GM23338 (cell line): ENCODE measurements at regions not wholly inside any gene's neighbourhood (a gene's known extent, or its start where the extent isn't known, plus 50 kb on each side); places are given as distances from the start of the nearest gene placed in this dataset.
A peak's percentile ranks its signal among the peaks of the same experiment; 100 is the strongest.

Experiments used
- ATAC-seq: fragments of 200-7000 bp; cut with Tn5 transposase; 3 replicates; pipeline ENCODE4 v1.9.1; 2020
- DNase-seq: peaks from one replicate; pipeline ENCODE4 v3.0.0-alpha.2; 2015; ENCODE audit warnings: low spot score
- H2AFZ ChIP-seq: fragments of 200-600 bp; sonication (generic); 2 replicates; pipeline ENCODE4 v1.8.0; 2016; ENCODE audit warnings: antibody characterized with exemption, mild to moderate bottlenecking, moderate library complexity
- H3F3A ChIP-seq: fragments of 200-600 bp; sonication (generic); replicated peaks from 2 replicates; pipeline ENCODE4 v1.8.0; 2017; ENCODE audit warnings: antibody characterized with exemption, mixed run types, low read depth
- H3K27ac ChIP-seq: fragments of 200-600 bp; sonication (generic); 2 replicates; pipeline ENCODE4 v1.6.1; 2016; ENCODE audit warnings: low read depth
- H3K27me3 ChIP-seq: fragments of 200-600 bp; sonication (generic); 2 replicates; pipeline ENCODE4 v1.8.0; 2016; ENCODE audit warnings: mild to moderate bottlenecking, mixed run types, moderate library complexity; ENCODE audit not compliant: insufficient read depth
- H3K36me3 ChIP-seq: fragments of 200-600 bp; sonication (generic); 2 replicates; pipeline ENCODE4 v1.8.0; 2016; ENCODE audit warnings: mild to moderate bottlenecking; ENCODE audit not compliant: insufficient read depth
- H3K4me1 ChIP-seq: fragments of 200-600 bp; sonication (generic); 2 replicates; pipeline ENCODE4 v1.8.0; 2016; ENCODE audit warnings: mild to moderate bottlenecking, moderate library complexity; ENCODE audit not compliant: insufficient read depth
- H3K4me2 ChIP-seq: fragments of 200-600 bp; sonication (generic); 2 replicates; pipeline ENCODE4 v1.7.1; 2017; ENCODE audit warnings: mixed run types
- H3K4me3 ChIP-seq: fragments of 200-600 bp; sonication (generic); 2 replicates; pipeline ENCODE4 v1.6.1; 2016; ENCODE audit warnings: mixed run types
- H3K79me2 ChIP-seq: fragments of 200-600 bp; sonication (generic); replicated peaks from 2 replicates; pipeline ENCODE4 v1.8.0; 2017; ENCODE audit warnings: mild to moderate bottlenecking; ENCODE audit not compliant: insufficient read depth
- H3K9me2 ChIP-seq: fragments of 200-600 bp; sonication (generic); 2 replicates; pipeline ENCODE4 v1.8.0; 2017; ENCODE audit not compliant: insufficient read depth
- H4K20me1 ChIP-seq: fragments of 200-600 bp; sonication (generic); replicated peaks from 2 replicates; pipeline ENCODE4 v1.8.0; 2017; ENCODE audit warnings: mild to moderate bottlenecking; ENCODE audit not compliant: insufficient read depth
- H3K27ac Mint-ChIP-seq: 2 replicates; pipeline ENCODE4 v1.8.0; 2020; ENCODE audit warnings: inconsistent platforms, mild to moderate bottlenecking, moderate library complexity, mixed read lengths
- H3K27me3 Mint-ChIP-seq: 3 replicates; pipeline ENCODE4 v1.8.0; 2022; ENCODE audit warnings: low read depth, mild to moderate bottlenecking, moderate library complexity, mixed read lengths, inconsistent platforms; ENCODE audit not compliant: insufficient read depth, poor library complexity
- H3K36me3 Mint-ChIP-seq: 3 replicates; pipeline ENCODE4 v1.8.0; 2021; ENCODE audit warnings: low read depth, mild to moderate bottlenecking, inconsistent platforms, moderate library complexity, mixed read lengths
- H3K4me1 Mint-ChIP-seq: 3 replicates; pipeline ENCODE4 v1.8.0; 2020; ENCODE audit warnings: mild to moderate bottlenecking, inconsistent platforms, mixed read lengths
- H3K4me3 Mint-ChIP-seq: 3 replicates; pipeline ENCODE4 v1.8.0; 2021; ENCODE audit warnings: moderate library complexity, mild to moderate bottlenecking, inconsistent platforms, mixed read lengths
- H3K9me3 Mint-ChIP-seq: 3 replicates; pipeline ENCODE4 v1.8.0; 2020; ENCODE audit warnings: moderate library complexity, mild to moderate bottlenecking, inconsistent platforms, mixed read lengths
- CREB1 ChIP-seq: fragments of 250-450 bp; sonication (Bioruptor Pico); IDR thresholded peaks from 2 replicates; pipeline ENCODE4 v1.5.0; 2020; ENCODE audit warnings: low read depth, mild to moderate bottlenecking, moderate library complexity
- JUNB ChIP-seq: IDR thresholded peaks from one replicate; pipeline ENCODE4 v1.6.1; 2016; ENCODE audit warnings: antibody characterized with exemption; ENCODE audit not compliant: unreplicated experiment
- NANOG ChIP-seq: IDR thresholded peaks from 2 replicates; pipeline ENCODE4 v1.6.1; 2016; ENCODE audit warnings: antibody characterized with exemption, borderline replicate concordance
- STAT1 ChIP-seq: IDR thresholded peaks from one replicate; pipeline ENCODE4 v1.6.1; 2016; ENCODE audit warnings: antibody characterized with exemption; ENCODE audit not compliant: unreplicated experiment
- ZNF331 ChIP-seq: fragments of 250-450 bp; sonication (Bioruptor Pico); IDR thresholded peaks from 2 replicates; pipeline ENCODE4 v1.5.0; 2020; ENCODE audit warnings: low read depth, mild to moderate bottlenecking, moderate library complexity
- ZNF462 ChIP-seq: fragments of 250-450 bp; sonication (Bioruptor Pico); IDR thresholded peaks from 2 replicates; pipeline ENCODE4 v1.5.0; 2020; ENCODE audit warnings: mild to moderate bottlenecking, moderate library complexity
- TF ChIP-seq, protein P1 (sequence below), 2 experiments: fragments of 200-600 bp in 1 of 2; sonication (generic) in 1 of 2; conservative IDR thresholded peaks; 2 replicates each; pipeline versions ENCODE4 v1.5.1 to v1.6.1; 2016 to 2017; ENCODE audit warnings: antibody characterized with exemption in 2 of 2, low read depth in 2 of 2, mild to moderate bottlenecking in 2 of 2, moderate library complexity in 1 of 2

- no peaks in the 10 kb centered on the region for H3K27me3 ChIP-seq
- no peak overlapping the region for H3K27ac ChIP-seq
- H2AFZ ChIP-seq: no peak overlapping the region
- H3K27ac Mint-ChIP-seq: no peak overlapping the region
- H3K36me3 Mint-ChIP-seq: no peaks in the 10 kb centered on the region
- H3K4me2 ChIP-seq: no peak overlapping the region
- H4K20me1 ChIP-seq: no peaks in the 10 kb centered on the region
- no peaks in the 10 kb centered on the region for H3F3A ChIP-seq
- TF ChIP-seq NANOG: no peak
- TF ChIP-seq, protein P1, sequence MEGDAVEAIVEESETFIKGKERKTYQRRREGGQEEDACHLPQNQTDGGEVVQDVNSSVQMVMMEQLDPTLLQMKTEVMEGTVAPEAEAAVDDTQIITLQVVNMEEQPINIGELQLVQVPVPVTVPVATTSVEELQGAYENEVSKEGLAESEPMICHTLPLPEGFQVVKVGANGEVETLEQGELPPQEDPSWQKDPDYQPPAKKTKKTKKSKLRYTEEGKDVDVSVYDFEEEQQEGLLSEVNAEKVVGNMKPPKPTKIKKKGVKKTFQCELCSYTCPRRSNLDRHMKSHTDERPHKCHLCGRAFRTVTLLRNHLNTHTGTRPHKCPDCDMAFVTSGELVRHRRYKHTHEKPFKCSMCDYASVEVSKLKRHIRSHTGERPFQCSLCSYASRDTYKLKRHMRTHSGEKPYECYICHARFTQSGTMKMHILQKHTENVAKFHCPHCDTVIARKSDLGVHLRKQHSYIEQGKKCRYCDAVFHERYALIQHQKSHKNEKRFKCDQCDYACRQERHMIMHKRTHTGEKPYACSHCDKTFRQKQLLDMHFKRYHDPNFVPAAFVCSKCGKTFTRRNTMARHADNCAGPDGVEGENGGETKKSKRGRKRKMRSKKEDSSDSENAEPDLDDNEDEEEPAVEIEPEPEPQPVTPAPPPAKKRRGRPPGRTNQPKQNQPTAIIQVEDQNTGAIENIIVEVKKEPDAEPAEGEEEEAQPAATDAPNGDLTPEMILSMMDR (conservative IDR thresholded peaks at IDR 0.05; ENCODE audit: low read depth in 2 of 2): peak; percentile 26 to 29; a peak in 3 of 4 replicates
- ATAC-seq (no peak), DNase-seq (peak; percentile 18)
- peaks cover 6% of the 10 kb centered on the region; the same call in 1 of the 2 replicates for H3K9me2 ChIP-seq
- H3K4me1 Mint-ChIP-seq: peaks cover 20% of the 10 kb centered on the region
- no peaks in the 10 kb centered on the region for H3K79me2 ChIP-seq
- peaks cover 8% of the 10 kb centered on the region; the same call in 1 of the 2 replicates for H3K4me1 ChIP-seq
- H3K4me3 ChIP-seq: no peak overlapping the region
- no peaks in the 10 kb centered on the region for H3K9me3 Mint-ChIP-seq
- no peak overlapping the region for H3K4me3 Mint-ChIP-seq
- H3K27me3 Mint-ChIP-seq: peaks cover 2% of the 10 kb centered on the region
- H3K36me3 ChIP-seq: 0 out of 2 replicates have a peak, but pooled peaks cover 3% of the 10 kb centered on the region
Measured at GRCh38 chr5:158121678-158122077, 262.7 kb upstream of the CLINT1 start.

DNA sequence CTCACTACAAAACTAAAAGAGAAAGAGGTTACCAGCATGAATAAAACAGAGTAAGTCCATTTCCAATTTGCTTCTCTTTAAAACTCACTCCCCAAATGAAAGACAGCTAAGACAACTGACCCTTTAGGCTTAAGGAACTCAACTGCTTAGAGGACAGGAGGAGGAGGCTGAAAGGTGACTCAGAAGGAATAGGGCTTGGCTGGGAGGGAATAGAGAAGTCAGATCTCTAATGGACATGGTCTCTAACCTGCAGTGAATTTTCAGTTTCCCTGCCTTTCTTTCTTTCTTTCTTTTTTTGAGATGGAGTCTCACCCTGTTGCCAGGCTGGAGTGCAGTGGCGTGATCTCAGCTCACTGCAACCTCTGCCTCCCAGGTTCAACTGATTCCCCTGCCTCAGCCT is 261.8 kb upstream of the CLINT1 start:
- no peaks in the 10 kb centered on the region for H3F3A ChIP-seq
- H3K4me3 ChIP-seq: no peak overlapping the region
- Mint-ChIP-seq H3K4me1 (peaks cover 20% of the 10 kb centered on the region), H3K36me3 (no peaks in the 10 kb centered on the region), H3K4me3 (no peak overlapping the region), H3K9me3 (no peaks in the 10 kb centered on the region), H3K27me3 (peaks cover 2% of the 10 kb centered on the region), H3K27ac (no peak overlapping the region)
- H3K4me1 ChIP-seq: peaks cover 8% of the 10 kb centered on the region; the same call in 1 of the 2 replicates
- no peaks in the 10 kb centered on the region; the same call in 1 of the 2 replicates for H4K20me1 ChIP-seq
- no peaks in the 10 kb centered on the region for H3K27me3 ChIP-seq
- no peaks in the 10 kb centered on the region for H3K79me2 ChIP-seq
- peaks cover under 1% of the 10 kb centered on the region; the same call in 1 of the 2 replicates for H3K9me2 ChIP-seq
- H3K4me2 ChIP-seq: no peak overlapping the region
- H3K36me3 ChIP-seq: 0 out of 2 replicates have a peak, but pooled peaks cover under 1% of the 10 kb centered on the region
- H2AFZ ChIP-seq: no peak overlapping the region
- no peak overlapping the region for H3K27ac ChIP-seq
- ATAC-seq (no peak; the same call in 2 of the 3 replicates), DNase-seq (no peak)
- TF ChIP-seq JUNB (no peak), ZNF462 (CRISPR knock-in tag) (no peak), ZNF331 (CRISPR knock-in tag) (no peak), CREB1 (no peak), STAT1 (no peak)
